HUES64 (cell line): ENCODE measurements at regions not wholly inside any gene's neighbourhood (a gene's known extent, or its start where the extent isn't known, plus 50 kb on each side); places are given as distances from the start of the nearest gene placed in this dataset.
"Not testable (repeated sequence)": the region's sequence is repeated elsewhere in the genome, so short reads cannot be mapped to it uniquely, and the experiment has no call there.

Source experiments
- H3K27ac ChIP-seq: 2 replicates; pipeline ENCODE4 v1.7.0; 2013; ENCODE audit warnings: low read depth, low read length, inconsistent platforms
- H3K27me3 ChIP-seq: 2 replicates; pipeline ENCODE4 v1.6.1; 2013; ENCODE audit warnings: mild to moderate bottlenecking, low read length; ENCODE audit not compliant: insufficient read depth
- H3K36me3 ChIP-seq: 2 replicates; pipeline ENCODE4 v1.6.1; 2013; ENCODE audit warnings: mild to moderate bottlenecking, low read length; ENCODE audit not compliant: insufficient read depth
- H3K4me1 ChIP-seq: 2 replicates; pipeline ENCODE4 v1.6.1; 2013; ENCODE audit warnings: mild to moderate bottlenecking, low read length, moderate library complexity; ENCODE audit not compliant: insufficient read depth
- H3K4me3 ChIP-seq: 2 replicates; pipeline ENCODE4 v1.5.1; 2013; ENCODE audit warnings: mild to moderate bottlenecking, low read length, moderate library complexity
- H3K9ac ChIP-seq: 2 replicates; pipeline ENCODE4 v1.6.1; 2013; ENCODE audit warnings: mild to moderate bottlenecking, low read depth, low read length
- H3K9me3 ChIP-seq: 2 replicates; pipeline ENCODE4 v1.6.1; 2013; ENCODE audit warnings: low read depth, low read length; ENCODE audit not compliant: insufficient read depth
- WGBS: fragments of 150-250, 120-280 bp; methylation state at CpG from one replicate; pipeline ENCODE4 v1.1.7; 2013; ENCODE audit warnings: missing lambda C conversion rate; 5-methylcytosine and 5-hydroxymethylcytosine counted together

DNA sequence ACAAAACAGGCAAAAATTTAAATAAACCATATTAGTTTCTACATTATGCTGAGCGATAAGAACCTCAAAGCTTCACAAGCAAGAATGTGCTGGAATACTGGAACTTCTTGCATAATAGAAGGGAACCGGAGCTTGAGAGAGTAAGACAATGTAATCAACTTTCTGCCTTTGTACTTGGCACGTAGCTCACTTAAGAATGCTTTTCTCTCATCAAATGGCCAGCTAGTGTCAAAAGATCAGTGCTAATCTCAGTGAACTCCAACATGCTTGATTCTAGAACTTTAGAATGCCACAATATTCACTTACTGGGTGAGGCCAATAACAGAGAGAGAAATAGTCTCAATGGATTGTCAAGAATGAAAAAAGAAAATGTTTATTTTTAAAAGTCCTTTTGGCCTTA, 486.1 kb upstream of the LRRC7 start:
- no peak overlapping the region for H3K9ac ChIP-seq
- H3K27me3 ChIP-seq: no peaks in the 10 kb centered on the region; the same call in 1 of the 2 replicates
- no peaks in the 10 kb centered on the region for H3K9me3 ChIP-seq
- H3K4me1 ChIP-seq: peaks cover 49% of the 10 kb centered on the region
- H3K36me3 ChIP-seq: no peaks in the 10 kb centered on the region
- no peak overlapping the region for H3K4me3 ChIP-seq
- 67% methylated on average over 3 of the region's 3 CpGs for WGBS
- H3K27ac ChIP-seq: no peak overlapping the region; the same call in 1 of the 2 replicates

DNA sequence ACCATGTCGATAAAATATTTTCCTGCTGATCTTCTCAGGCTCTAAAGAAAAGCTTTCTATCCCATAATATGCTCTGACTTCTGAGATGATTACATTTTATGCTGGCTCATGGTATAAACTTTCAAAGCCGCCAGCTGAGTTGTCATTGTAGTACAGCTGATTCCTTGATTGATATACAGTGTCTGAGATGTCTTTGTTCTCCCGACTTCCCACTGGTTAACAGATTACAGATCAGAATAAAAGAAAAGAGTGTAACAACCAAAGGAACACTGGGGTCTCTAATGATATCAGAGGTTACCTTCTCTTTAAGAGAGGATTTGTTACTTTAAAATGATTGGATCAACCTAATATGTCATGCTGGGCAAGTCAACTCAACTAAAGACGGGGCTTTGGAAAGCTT, 485.4 kb upstream of the LRRC7 start:
- Histone ChIP-seq H3K9me3 (no peaks in the 10 kb centered on the region), H3K4me3 (no peak overlapping the region), H3K36me3 (no peaks in the 10 kb centered on the region), H3K9ac (no peak overlapping the region), H3K27ac (no peak overlapping the region), H3K27me3 (no peaks in the 10 kb centered on the region; the same call in 1 of the 2 replicates), H3K4me1 (peaks cover 49% of the 10 kb centered on the region)
- 69% methylated on average over 4 of the region's 4 CpGs for WGBS

GRCh38 chr1:69086148-69086547, 481.6 kb upstream of the LRRC7 start:
- no peak overlapping the region for H3K4me3 ChIP-seq
- peaks cover 49% of the 10 kb centered on the region for H3K4me1 ChIP-seq
- no peak overlapping the region for H3K27ac ChIP-seq
- H3K9me3 ChIP-seq: no peaks in the 10 kb centered on the region
- H3K36me3 ChIP-seq: no peaks in the 10 kb centered on the region
- H3K9ac ChIP-seq: no peak overlapping the region
- H3K27me3 ChIP-seq: no peaks in the 10 kb centered on the region; the same call in 1 of the 2 replicates

GRCh38 chr1:69088571-69088970, 479.2 kb upstream of the LRRC7 start:
- no peak overlapping the region for H3K9ac ChIP-seq
- WGBS: 100% methylated on average over 1 of the region's 1 CpG
- H3K9me3 ChIP-seq: no peaks in the 10 kb centered on the region
- H3K36me3 ChIP-seq: no peaks in the 10 kb centered on the region
- no peaks in the 10 kb centered on the region for H3K27me3 ChIP-seq
- H3K27ac ChIP-seq: no peak overlapping the region
- peaks cover 44% of the 10 kb centered on the region for H3K4me1 ChIP-seq
- no peak overlapping the region for H3K4me3 ChIP-seq

- no peak overlapping the region for H3K27ac ChIP-seq
These were observed 477.6 kb upstream of the LRRC7 start for GRCh38 chr1:69090170-69090569.

GRCh38 chr1:69090752-69091151, 477.0 kb upstream of the LRRC7 start:
- Histone ChIP-seq H3K36me3 (no peaks in the 10 kb centered on the region), H3K4me3 (no peak overlapping the region), H3K4me1 (peaks cover 43% of the 10 kb centered on the region), H3K27me3 (no peaks in the 10 kb centered on the region), H3K27ac (no peak overlapping the region), H3K9me3 (no peaks in the 10 kb centered on the region), H3K9ac (no peak overlapping the region)
- WGBS: 100% methylated on average over 1 of the region's 1 CpG

More at GRCh38 chr1:69090170-69090569, 477.6 kb upstream of the LRRC7 start:
- Histone ChIP-seq H3K9ac (no peak overlapping the region), H3K4me3 (no peak overlapping the region), H3K36me3 (no peaks in the 10 kb centered on the region), H3K27me3 (no peaks in the 10 kb centered on the region), H3K4me1 (peaks cover 46% of the 10 kb centered on the region), H3K9me3 (no peaks in the 10 kb centered on the region)

GRCh38 chr1:69102058-69102457, 465.7 kb upstream of the LRRC7 start:
- peaks cover 15% of the 10 kb centered on the region for H3K9me3 ChIP-seq
- not testable (repeated sequence) for H3K4me3 ChIP-seq, H3K36me3 ChIP-seq, H3K4me1 ChIP-seq, H3K9ac ChIP-seq, H3K27ac ChIP-seq, H3K27me3 ChIP-seq
- WGBS: 95% methylated on average over 11 of the region's 11 CpGs

DNA sequence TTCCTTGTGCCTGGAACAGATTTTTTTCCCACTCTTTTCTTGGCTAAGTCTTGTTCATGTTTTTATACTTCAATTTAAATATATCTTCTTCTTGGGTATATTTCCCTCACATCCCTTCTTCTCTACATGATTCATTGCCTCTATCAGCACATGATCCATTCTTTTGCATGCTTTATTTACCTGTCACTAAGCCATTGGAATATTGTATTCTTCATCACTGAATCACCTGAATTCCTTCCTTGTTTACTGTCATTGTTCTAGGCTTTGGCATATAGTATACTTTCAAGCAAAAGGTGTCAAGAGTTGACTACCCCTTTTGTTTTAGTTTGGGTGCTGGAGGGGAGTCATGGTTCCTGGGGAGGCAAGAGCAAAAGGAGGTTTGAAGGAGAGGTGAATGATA, 464.5 kb upstream of the LRRC7 start:
- no peak overlapping the region for H3K4me3 ChIP-seq
- no peaks in the 10 kb centered on the region; the same call in 1 of the 2 replicates for H3K36me3 ChIP-seq
- no peak overlapping the region for H3K9ac ChIP-seq
- H3K4me1 ChIP-seq: no peaks in the 10 kb centered on the region
- no peak overlapping the region for H3K27ac ChIP-seq
- no peaks in the 10 kb centered on the region for H3K27me3 ChIP-seq
- H3K9me3 ChIP-seq: peaks cover 15% of the 10 kb centered on the region

DNA sequence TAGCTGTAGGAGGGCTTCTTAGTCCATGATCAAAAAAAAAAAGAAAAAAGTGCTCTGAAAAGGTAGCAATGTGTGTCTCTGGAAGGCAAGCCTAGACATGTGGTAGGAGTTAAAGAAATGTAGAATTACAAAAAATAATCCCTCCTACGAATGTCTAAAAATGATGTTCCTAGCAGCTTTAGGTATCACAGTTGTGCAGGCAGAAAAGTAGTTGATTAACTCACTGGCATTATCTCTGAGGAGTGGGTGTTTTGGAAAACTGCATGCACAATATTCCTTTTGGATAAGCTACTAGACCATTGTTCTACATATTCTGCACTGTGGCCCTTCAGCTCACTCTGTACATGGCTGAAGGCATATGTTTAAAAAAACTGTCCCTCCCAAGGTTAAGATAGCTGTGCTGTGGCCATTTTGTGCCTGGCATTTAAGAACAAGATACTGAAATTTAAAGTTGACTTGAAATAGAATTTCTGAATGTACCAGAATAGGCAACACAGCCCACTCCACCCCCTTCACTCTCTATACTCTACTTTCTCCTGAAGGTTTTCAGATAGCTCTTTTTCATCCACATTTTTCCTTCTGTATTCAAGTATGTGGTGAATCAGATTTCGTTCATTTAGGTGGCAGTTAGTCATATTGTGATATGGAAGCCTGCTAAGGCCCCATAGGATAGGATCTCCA, 463.9 kb upstream of the LRRC7 start:
- H3K27ac ChIP-seq: no peak overlapping the region
- peaks cover 15% of the 10 kb centered on the region for H3K9me3 ChIP-seq
- H3K27me3 ChIP-seq: no peaks in the 10 kb centered on the region
- H3K36me3 ChIP-seq: no peaks in the 10 kb centered on the region; the same call in 1 of the 2 replicates
- no peak overlapping the region for H3K4me3 ChIP-seq
- H3K9ac ChIP-seq: no peak overlapping the region
- no peaks in the 10 kb centered on the region for H3K4me1 ChIP-seq
- WGBS: 86% methylated on average over 2 of the region's 2 CpGs

DNA sequence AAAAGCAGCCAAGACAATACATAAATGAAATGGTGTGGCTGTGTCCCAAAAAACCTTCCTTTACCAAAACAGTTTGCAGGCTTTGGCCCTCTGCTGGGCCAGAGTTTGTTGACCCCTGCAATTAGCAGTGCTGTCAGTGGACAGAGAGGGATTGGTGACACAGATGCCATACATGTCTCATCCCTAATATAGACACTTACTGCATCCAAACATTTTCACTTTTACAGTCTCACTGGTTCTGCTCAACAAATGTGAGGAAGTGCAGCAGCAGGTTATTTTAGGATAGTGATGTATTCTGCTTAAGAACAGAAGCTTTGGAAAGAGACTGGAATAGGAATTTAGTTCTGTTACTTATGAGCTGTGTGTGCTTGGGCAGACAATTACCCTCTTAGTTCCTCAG, 462.8 kb upstream of the LRRC7 start:
- Histone ChIP-seq H3K4me1 (no peaks in the 10 kb centered on the region), H3K9me3 (peaks cover 15% of the 10 kb centered on the region), H3K4me3 (no peak overlapping the region), H3K27me3 (no peaks in the 10 kb centered on the region), H3K9ac (no peak overlapping the region), H3K36me3 (no peaks in the 10 kb centered on the region; the same call in 1 of the 2 replicates), H3K27ac (no peak overlapping the region)

- Histone ChIP-seq H3K27ac (no peak overlapping the region), H3K4me3 (no peak overlapping the region), H3K9ac (no peak overlapping the region), H3K9me3 (no peaks in the 10 kb centered on the region), H3K36me3 (no peaks in the 10 kb centered on the region), H3K4me1 (no peaks in the 10 kb centered on the region), H3K27me3 (no peaks in the 10 kb centered on the region)
- 98% methylated on average over 3 of the region's 4 CpGs for WGBS
These were observed 458.4 kb upstream of the LRRC7 start for GRCh38 chr1:69109277-69109676.

DNA sequence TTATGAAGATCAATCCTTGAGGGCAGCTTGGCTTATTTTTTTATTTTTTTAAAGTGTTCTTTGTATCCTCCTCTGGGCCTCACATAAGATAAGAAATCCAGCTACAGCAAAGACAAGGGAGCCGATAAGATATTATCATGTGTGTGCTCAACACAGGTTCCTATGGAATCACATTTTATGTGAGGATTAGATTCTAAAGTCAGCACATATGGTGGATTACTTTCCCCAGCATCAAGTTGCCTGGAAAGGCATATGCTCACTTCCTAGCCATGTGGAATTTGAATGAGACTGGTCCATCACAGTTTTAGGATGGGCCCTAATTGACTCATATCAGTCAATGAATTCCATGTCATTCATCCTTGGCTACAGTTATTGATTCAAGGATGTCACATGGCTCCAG, 456.9 kb upstream of the LRRC7 start:
- Histone ChIP-seq H3K9me3 (no peaks in the 10 kb centered on the region), H3K9ac (no peak overlapping the region), H3K4me3 (no peak overlapping the region), H3K4me1 (no peaks in the 10 kb centered on the region), H3K36me3 (no peaks in the 10 kb centered on the region), H3K27ac (no peak overlapping the region), H3K27me3 (no peaks in the 10 kb centered on the region)
- WGBS: 86% methylated on average over 1 of the region's 1 CpG
